A549 (cell line): ENCODE measurements at regions not wholly inside any gene's neighbourhood (a gene's known extent, or its start where the extent isn't known, plus 50 kb on each side); places are given as distances from the start of the nearest gene placed in this dataset.

Source experiments
- ATAC-seq, 2 experiments: fragments of 200-7000 bp in 1 of 2; fragments of >200 bp in 1 of 2; cut with Nextera tagmentation in 1 of 2; cut with Tn5 transposase in 1 of 2; 3 replicates each; pipeline versions ENCODE4 v1.8.0 to v1.9.1; 2018 to 2020; ENCODE audit warnings: mild to moderate bottlenecking in 1 of 2, moderate library complexity in 1 of 2
- CTCF ChIA-PET: fragments of 300-600 bp; sonication (Branson Sonifier 250); formaldehyde crosslinking; extraction: SDS; loops from one replicate; lab custom pipeline; 2021; ENCODE audit warnings: antibody characterized with exemption, inconsistent platforms; lab: Yijun Ruan, JAX
- POLR2A ChIA-PET: fragments of 350-600 bp; formaldehyde crosslinking; extraction: SDS; loops from one replicate; lab custom pipeline; 2021; ENCODE audit warnings: antibody characterized with exemption, inconsistent platforms; lab: Yijun Ruan, JAX
- DNase-seq, 2 experiments: peaks; one replicate each; pipeline versions ENCODE4 v3.0.0 to v3.0.0-alpha.2; 2011 to 2016; ENCODE audit warnings: low read depth in 1 of 2, low spot score in 1 of 2
- FAIRE-seq: peaks from 2 replicates; lab custom pipeline; 2011; peaks lifted over from hg19 to GRCh38; lab: Jason Lieb, UNC
- H3K27ac ChIP-seq, 2 experiments: fragments of >200 bp; sonication (Bioruptor Twin); formaldehyde crosslinking; 3 replicates each; pipeline ENCODE4 v1.5.1; 2016 to 2017
- H3K4me1 ChIP-seq: fragments of >200 bp; sonication (Bioruptor Twin); formaldehyde crosslinking; 3 replicates; pipeline ENCODE4 v1.6.1; 2016
- H3K4me2 ChIP-seq: fragments of >200 bp; sonication (Bioruptor Twin); formaldehyde crosslinking; 3 replicates; pipeline ENCODE4 v1.6.1; 2016
- H3K4me3 ChIP-seq: fragments of >200 bp; sonication (Bioruptor Twin); formaldehyde crosslinking; 3 replicates; pipeline ENCODE4 v1.5.1; 2016
- H3K9me3 ChIP-seq: fragments of >200 bp; sonication (Bioruptor Twin); formaldehyde crosslinking; 3 replicates; pipeline ENCODE4 v1.6.1; 2016
- ATOH8 ChIP-seq: fragments of 250-450 bp; sonication (Bioruptor Pico); IDR thresholded peaks from 2 replicates; pipeline ENCODE4 v1.5.0; 2020; ENCODE audit warnings: low read depth, mild to moderate bottlenecking, moderate library complexity
- CBX8 ChIP-seq: fragments of 200-600 bp; sonication (generic); IDR thresholded peaks from 2 replicates; pipeline ENCODE4 v1.6.1; 2016
- CEBPB ChIP-seq, 2 experiments: fragments of >200 bp in 1 of 2; sonication (Bioruptor Twin) in 1 of 2; formaldehyde crosslinking in 1 of 2; IDR thresholded peaks; 2 replicates each; pipeline ENCODE4 v1.6.1; 2012 to 2016
- E2F6 ChIP-seq: IDR thresholded peaks from 2 replicates; pipeline ENCODE4 v1.6.1; 2012; ENCODE audit warnings: low read depth, borderline replicate concordance
- EHF ChIP-seq: fragments of 250-450 bp; sonication (Bioruptor Pico); IDR thresholded peaks from 2 replicates; pipeline ENCODE4 v1.5.0; 2020; ENCODE audit warnings: mild to moderate bottlenecking
- FOXS1 ChIP-seq: fragments of 250-450 bp; sonication (Bioruptor Pico); IDR thresholded peaks from 2 replicates; pipeline ENCODE4 v1.5.0; 2020; ENCODE audit warnings: mild to moderate bottlenecking, moderate library complexity
- POLR2A ChIP-seq: IDR thresholded peaks from 2 replicates; pipeline ENCODE4 v1.6.1; 2012; ENCODE audit warnings: mild to moderate bottlenecking, low read length
- RCOR1 ChIP-seq: fragments of 150-350 bp; IDR thresholded peaks from 2 replicates; pipeline ENCODE4 v1.6.1; 2014; ENCODE audit warnings: antibody characterized with exemption, low read length, low read depth
- RFX5 ChIP-seq: fragments of 450-650 bp; IDR thresholded peaks from 2 replicates; pipeline ENCODE4 v1.7.1; 2014; ENCODE audit warnings: antibody characterized with exemption, mild to moderate bottlenecking, moderate library complexity
- RNF2 ChIP-seq: fragments of 200-600 bp; sonication (generic); IDR thresholded peaks from 2 replicates; pipeline ENCODE4 v1.6.1; 2016; ENCODE audit warnings: low read depth, mild to moderate bottlenecking, antibody characterized with exemption, moderate library complexity, borderline replicate concordance
- SREBF2 ChIP-seq: fragments of 450-650 bp; IDR thresholded peaks from 2 replicates; pipeline ENCODE4 v1.6.1; 2014; ENCODE audit warnings: mild to moderate bottlenecking, moderate library complexity
- WGBS: methylation state at CpG from one replicate; pipeline ENCODE4 v1.1.6; 2017; ENCODE audit errors: missing lambda C conversion rate; 5-methylcytosine and 5-hydroxymethylcytosine counted together
- small RNA-seq, 6 experiments: library from RNA; depleted of rRNA; stranded (forward); fragments of <200 nt; gene quantifications; one replicate each; pipeline ENCODE3, GENCODE V24; 2012
- TF ChIP-seq, protein P1 (sequence below): fragments of 250-450 bp; sonication (Bioruptor Pico); IDR thresholded peaks from 2 replicates; pipeline ENCODE4 v1.5.0; 2021; ENCODE audit warnings: mild to moderate bottlenecking, moderate library complexity, borderline replicate concordance
- TF ChIP-seq, protein P2 (sequence below): IDR thresholded peaks from 2 replicates; pipeline ENCODE4 v1.6.1; 2012

- FAIRE-seq (no peak), DNase-seq (no peak), ATAC-seq (no peak)
- Histone ChIP-seq H3K4me1 (no peaks in the 10 kb centered on the region), H3K27ac (no peak overlapping the region), H3K4me2 (no peak overlapping the region), H3K9me3 (no peaks in the 10 kb centered on the region), H3K4me3 (no peak overlapping the region)
- TF ChIP-seq, protein P1, sequence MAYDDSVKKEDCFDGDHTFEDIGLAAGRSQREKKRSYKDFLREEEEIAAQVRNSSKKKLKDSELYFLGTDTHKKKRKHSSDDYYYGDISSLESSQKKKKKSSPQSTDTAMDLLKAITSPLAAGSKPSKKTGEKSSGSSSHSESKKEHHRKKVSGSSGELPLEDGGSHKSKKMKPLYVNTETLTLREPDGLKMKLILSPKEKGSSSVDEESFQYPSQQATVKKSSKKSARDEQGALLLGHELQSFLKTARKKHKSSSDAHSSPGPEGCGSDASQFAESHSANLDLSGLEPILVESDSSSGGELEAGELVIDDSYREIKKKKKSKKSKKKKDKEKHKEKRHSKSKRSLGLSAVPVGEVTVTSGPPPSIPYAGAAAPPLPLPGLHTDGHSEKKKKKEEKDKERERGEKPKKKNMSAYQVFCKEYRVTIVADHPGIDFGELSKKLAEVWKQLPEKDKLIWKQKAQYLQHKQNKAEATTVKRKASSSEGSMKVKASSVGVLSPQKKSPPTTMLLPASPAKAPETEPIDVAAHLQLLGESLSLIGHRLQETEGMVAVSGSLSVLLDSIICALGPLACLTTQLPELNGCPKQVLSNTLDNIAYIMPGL = no peak
- no peak for TF ChIP-seq RCOR1
- TF ChIP-seq E2F6 = no peak
- TF ChIP-seq CEBPB (IDR thresholded peaks at IDR 0.05) = no peak
- TF ChIP-seq EHF (CRISPR knock-in tag) = no peak
- no peak for TF ChIP-seq RNF2
- no peak for TF ChIP-seq ATOH8
- no peak for TF ChIP-seq FOXS1 (CRISPR knock-in tag)
- ChIA-PET CTCF (no interaction called here), POLR2A (no interaction called here)
- 6% methylated on average over 1 of the region's 1 CpG for WGBS
Measured at GRCh38 chr14:47739541-47739940, 64.1 kb upstream of the MDGA2 start.

GRCh38 chr14:47730296-47730695 is 54.9 kb upstream of the MDGA2 start:
- POLR2A ChIA-PET = no interaction called here
- Histone ChIP-seq H3K9me3 (no peaks in the 10 kb centered on the region), H3K4me3 (no peak overlapping the region), H3K27ac (no peak overlapping the region), H3K4me2 (no peak overlapping the region), H3K4me1 (no peaks in the 10 kb centered on the region)
- ATAC-seq (no peak), FAIRE-seq (no peak), DNase-seq (no peak)
- WGBS = 3% methylated on average over 3 of the region's 3 CpGs
- TF ChIP-seq POLR2A = no peak
- TF ChIP-seq, protein P2, sequence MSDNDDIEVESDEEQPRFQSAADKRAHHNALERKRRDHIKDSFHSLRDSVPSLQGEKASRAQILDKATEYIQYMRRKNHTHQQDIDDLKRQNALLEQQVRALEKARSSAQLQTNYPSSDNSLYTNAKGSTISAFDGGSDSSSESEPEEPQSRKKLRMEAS = no peak
- no peak for TF ChIP-seq SREBF2
- no peak for TF ChIP-seq CBX8
- no peak for TF ChIP-seq RFX5
- CTCF ChIA-PET = no interaction called here

Small RNA genes lying in the stretch of these regions (small RNA-seq; reads per million reads assigned to genes)
- gene AL121576.1 (0 reads per million in 6 experiments), gene AL512360.1 (0 reads per million in 6 experiments), gene MIR548Y (0 reads per million in 6 experiments), gene RNU6-297P (0 to 0.43 (median 0) reads per million in 6 experiments)
